Subcutaneous abdominal adipose tissue (tissue), 5 donors: ENCODE measurements at regions not wholly inside any gene's neighbourhood (a gene's known extent, or its start where the extent isn't known, plus 50 kb on each side); places are given as distances from the start of the nearest gene placed in this dataset.

ENCODE experiments used
- H3K27ac ChIP-seq: one replicate; pipeline ENCODE4 v1.7.0; 2013; ENCODE audit warnings: low read depth, mild to moderate bottlenecking, inconsistent platforms, low read length, moderate library complexity
- H3K27me3 ChIP-seq, 5 donors: one replicate each; pipeline ENCODE4 v1.7.0; 2013; ENCODE audit warnings: low read length in 5 of 5, inconsistent platforms in 1 of 5; ENCODE audit not compliant: control insufficient read depth in 5 of 5, insufficient read depth in 4 of 5
- H3K36me3 ChIP-seq, 5 donors: one replicate each; pipeline ENCODE4 v1.7.0; 2013; ENCODE audit warnings: low read length in 5 of 5; ENCODE audit not compliant: control insufficient read depth in 5 of 5, insufficient read depth in 5 of 5
- H3K4me1 ChIP-seq, 5 donors: one replicate each; pipeline ENCODE4 v1.7.0; 2013; ENCODE audit warnings: low read length in 5 of 5, mild to moderate bottlenecking in 3 of 5, moderate library complexity in 1 of 5; ENCODE audit not compliant: control insufficient read depth in 5 of 5, insufficient read depth in 5 of 5
- H3K4me3 ChIP-seq, 5 donors: one replicate each; pipeline ENCODE4 v1.7.0; 2013; ENCODE audit warnings: low read length in 5 of 5, low read depth in 1 of 5
- H3K9ac ChIP-seq, 5 donors: one replicate each; pipeline ENCODE4 v1.7.0; 2013; ENCODE audit warnings: low read length in 5 of 5, mild to moderate bottlenecking in 4 of 5, moderate library complexity in 3 of 5
- H3K9me3 ChIP-seq, 5 donors: one replicate each; pipeline ENCODE4 v1.7.0; 2013; ENCODE audit warnings: low read length in 5 of 5; ENCODE audit not compliant: control insufficient read depth in 5 of 5
- donor health status: healthy.
- donor health status: healthy.
- donor health status: healthy.
- donor health status: healthy.
- donor health status: healthy.

DNA sequence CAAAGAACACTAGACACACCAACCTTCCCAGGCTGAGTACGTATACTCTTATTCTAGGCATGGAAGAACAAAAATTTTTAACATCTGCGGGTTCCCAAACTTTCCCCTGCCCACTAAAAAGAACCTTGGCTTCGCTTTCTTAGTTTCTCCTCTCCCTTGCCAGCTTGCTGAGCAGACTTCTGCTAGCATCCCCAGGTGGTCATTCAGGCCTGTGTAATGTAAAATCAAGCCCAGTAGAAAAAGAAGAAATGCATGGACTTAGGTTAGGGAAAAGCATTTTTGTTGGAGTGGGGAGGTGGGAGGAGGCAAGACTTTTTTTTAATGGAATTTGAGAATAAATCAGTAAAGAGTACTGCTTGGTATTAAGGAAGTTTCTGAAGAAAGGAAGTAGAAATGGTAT is 331.0 kb upstream of the TLE4 start:
- Histone ChIP-seq H3K4me3 (no peak overlapping the region), H3K9ac (no peak overlapping the region), H3K36me3 (no peaks in the 10 kb centered on the region), H3K9me3 (no peaks in the 10 kb centered on the region), H3K4me1 (no peaks in the 10 kb centered on the region), H3K27me3 (no peaks in the 10 kb centered on the region), H3K27ac (no peak overlapping the region)

DNA sequence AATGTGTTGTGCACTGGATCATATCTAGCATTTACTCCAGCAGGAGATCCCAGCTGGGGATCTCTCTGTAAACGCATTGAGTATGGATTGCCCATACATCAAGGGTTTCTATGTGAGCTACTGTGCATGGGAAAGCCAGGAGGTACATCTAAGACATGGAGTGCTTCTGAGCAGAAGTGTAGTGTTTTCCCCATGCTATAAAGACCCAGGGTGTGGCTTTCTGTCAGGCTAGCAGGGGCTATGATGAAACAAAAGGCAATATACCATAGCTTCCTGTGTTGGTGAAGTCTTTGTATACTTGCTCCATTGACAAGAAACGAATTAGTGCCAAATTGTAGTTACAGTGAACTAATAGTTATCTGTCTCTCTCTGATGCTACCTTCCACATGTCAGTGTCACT is 329.3 kb upstream of the TLE4 start:
- H3K27ac ChIP-seq: no peak overlapping the region
- H3K27me3 ChIP-seq: no peaks in the 10 kb centered on the region
- H3K9me3 ChIP-seq: no peaks in the 10 kb centered on the region
- H3K9ac ChIP-seq: no peak overlapping the region
- H3K4me1 ChIP-seq: no peaks in the 10 kb centered on the region
- no peaks in the 10 kb centered on the region for H3K36me3 ChIP-seq
- H3K4me3 ChIP-seq: no peak overlapping the region

DNA sequence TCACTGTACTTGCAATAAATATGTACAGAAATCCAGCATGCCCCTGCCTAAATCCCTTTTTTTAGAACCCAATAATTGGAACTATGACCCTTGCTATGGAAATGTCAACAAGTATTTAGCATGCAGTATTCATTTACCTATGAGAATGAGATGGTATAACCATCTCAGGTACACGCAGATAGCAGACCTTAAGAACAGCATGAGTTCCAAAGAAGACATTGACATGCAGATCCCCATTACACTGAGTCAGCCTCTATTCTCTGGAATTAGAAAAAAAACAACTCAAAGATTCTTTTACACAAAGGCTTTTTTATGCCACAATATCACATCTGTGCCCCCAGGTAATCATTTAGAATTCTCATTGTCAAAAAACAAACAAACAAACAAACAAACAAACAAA is 325.6 kb upstream of the TLE4 start:
- Histone ChIP-seq H3K9me3 (no peaks in the 10 kb centered on the region), H3K4me3 (no peak overlapping the region), H3K27ac (no peak overlapping the region), H3K4me1 (no peaks in the 10 kb centered on the region), H3K36me3 (no peaks in the 10 kb centered on the region), H3K27me3 (no peaks in the 10 kb centered on the region), H3K9ac (no peak overlapping the region)

DNA sequence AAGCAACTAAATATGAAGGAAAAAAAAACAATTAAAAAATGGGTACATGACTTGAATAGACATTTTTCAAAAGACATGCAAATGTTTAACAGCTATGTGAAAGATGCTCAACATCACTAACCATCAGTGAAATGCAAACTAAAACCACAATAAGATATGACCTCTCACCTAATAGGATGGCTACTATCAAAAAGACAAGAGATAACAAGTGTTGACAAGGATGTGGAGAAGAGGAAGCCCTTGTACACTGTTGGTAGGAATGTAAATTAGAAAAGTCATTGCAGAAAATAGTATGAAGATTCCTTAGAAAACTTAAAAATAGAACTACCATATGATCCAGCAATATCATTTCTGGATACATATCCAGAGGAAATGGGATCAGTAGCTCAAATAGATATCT is 324.7 kb upstream of the TLE4 start:
- H3K36me3 ChIP-seq: no peaks in the 10 kb centered on the region
- H3K27me3 ChIP-seq: no peaks in the 10 kb centered on the region
- H3K9me3 ChIP-seq: no peaks in the 10 kb centered on the region
- no peaks in the 10 kb centered on the region for H3K4me1 ChIP-seq
- H3K4me3 ChIP-seq: no peak overlapping the region
- no peak overlapping the region for H3K9ac ChIP-seq
- H3K27ac ChIP-seq: no peak overlapping the region

DNA sequence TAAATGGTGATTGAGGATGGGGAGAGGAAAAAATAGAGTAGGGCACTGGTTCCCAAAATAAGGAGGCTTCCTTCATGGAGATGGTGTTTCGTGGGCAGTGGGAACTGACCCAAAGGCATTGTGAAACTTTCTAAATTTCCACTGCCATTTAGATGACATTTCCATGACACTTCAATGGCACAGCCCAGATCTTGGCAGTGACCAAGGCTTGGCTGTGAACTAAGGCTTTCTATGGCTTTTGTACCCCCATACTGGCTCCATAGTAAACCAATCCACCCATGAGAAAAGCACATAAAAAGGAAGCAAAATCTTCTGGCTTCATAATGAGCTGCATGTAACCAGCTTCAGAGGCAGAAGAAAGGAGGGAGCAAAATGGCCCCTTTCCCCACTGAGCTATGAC is 321.0 kb upstream of the TLE4 start:
- Histone ChIP-seq H3K4me3 (no peak overlapping the region), H3K36me3 (no peaks in the 10 kb centered on the region), H3K9me3 (no peaks in the 10 kb centered on the region), H3K9ac (no peak overlapping the region), H3K4me1 (no peaks in the 10 kb centered on the region), H3K27me3 (peaks cover 0 to 6% (median 0%) of the 10 kb centered on the region in 5 donors), H3K27ac (no peak overlapping the region)

DNA sequence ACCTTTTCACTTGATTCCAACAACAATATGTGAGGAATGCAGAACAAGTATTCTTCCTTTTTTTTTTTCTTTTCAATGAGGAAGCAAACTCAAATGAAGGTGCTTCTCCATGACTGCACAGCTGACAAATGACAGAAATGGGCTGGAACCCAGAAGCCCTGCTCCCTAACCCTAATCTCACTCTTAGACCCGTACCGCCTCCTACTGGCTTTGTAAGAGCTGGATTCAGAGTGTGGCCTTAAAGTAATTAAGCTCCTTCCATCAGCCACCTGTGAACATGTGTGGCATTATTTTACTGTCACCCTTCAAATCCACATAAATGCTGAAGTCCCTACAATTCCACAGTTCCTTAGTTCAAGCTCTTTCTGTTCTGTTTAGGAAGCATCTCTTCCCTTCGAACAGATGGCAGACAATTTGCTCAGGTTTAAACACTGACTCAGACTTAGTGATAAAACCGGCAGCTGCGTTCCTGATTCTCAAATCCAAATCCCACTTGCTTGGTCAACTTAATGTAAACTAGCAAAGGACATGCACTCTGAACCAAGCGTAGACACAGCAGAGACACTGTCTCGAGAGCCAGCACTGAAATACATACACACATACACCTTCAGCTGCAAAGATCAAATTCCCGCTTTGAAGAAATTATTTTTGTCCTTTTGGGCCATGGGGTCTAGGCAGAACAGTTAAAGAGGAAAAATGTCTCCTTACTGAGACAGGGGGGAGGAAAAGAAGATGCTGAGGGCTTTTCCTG is 316.7 kb upstream of the TLE4 start:
- no peak overlapping the region for H3K27ac ChIP-seq
- H3K9me3 ChIP-seq: no peaks in the 10 kb centered on the region

DNA sequence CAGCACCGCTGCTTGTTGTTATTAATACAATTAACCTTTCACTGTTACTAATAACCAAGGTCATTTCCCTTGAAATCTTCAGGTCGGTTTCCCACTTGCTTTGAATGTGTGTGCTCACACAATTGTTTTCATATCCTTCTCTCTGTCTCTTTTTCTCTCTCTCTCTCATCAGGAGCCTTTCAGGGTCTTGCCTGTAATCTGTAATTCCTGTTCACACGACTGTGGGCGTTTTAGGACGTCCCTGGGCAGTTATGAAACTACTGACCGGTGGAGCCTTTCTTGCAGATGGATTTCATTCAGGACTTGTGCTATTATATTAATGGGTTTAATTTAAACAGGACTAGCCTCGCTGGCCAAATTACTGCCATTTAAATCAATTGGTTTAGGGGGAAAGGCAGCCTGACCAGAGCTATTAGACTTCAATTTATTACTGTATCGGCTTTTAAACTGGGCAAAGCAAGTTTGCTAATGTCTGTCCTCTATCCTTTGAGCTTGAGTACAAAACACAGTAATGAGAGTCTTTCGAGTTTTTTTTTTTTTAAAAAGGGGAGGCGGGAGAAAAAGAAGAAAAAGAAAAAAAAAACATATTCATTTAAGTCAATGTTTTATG is 316.0 kb upstream of the TLE4 start:
- H3K9me3 ChIP-seq: no peaks in the 10 kb centered on the region
- no peak overlapping the region for H3K9ac ChIP-seq
- H3K27ac ChIP-seq: no peak overlapping the region
- H3K4me3 ChIP-seq: no peak overlapping the region
- no peaks in the 10 kb centered on the region for H3K36me3 ChIP-seq
- peaks cover 0 to 12% (median 3%) of the 10 kb centered on the region in 5 donors for H3K4me1 ChIP-seq
- H3K27me3 ChIP-seq: peaks cover 14 to 27% (median 17%) of the 10 kb centered on the region in 5 donors

More for the DNA sequence above, 316.7 kb upstream of the TLE4 start:
- no peak overlapping the region for H3K4me3 ChIP-seq
- H3K27me3 ChIP-seq: peaks cover 14 to 27% (median 17%) of the 10 kb centered on the region in 5 donors
- no peaks in the 10 kb centered on the region for H3K36me3 ChIP-seq
- peaks cover 0 to 12% (median 3%) of the 10 kb centered on the region in 5 donors for H3K4me1 ChIP-seq
- H3K9ac ChIP-seq: no peak overlapping the region

DNA sequence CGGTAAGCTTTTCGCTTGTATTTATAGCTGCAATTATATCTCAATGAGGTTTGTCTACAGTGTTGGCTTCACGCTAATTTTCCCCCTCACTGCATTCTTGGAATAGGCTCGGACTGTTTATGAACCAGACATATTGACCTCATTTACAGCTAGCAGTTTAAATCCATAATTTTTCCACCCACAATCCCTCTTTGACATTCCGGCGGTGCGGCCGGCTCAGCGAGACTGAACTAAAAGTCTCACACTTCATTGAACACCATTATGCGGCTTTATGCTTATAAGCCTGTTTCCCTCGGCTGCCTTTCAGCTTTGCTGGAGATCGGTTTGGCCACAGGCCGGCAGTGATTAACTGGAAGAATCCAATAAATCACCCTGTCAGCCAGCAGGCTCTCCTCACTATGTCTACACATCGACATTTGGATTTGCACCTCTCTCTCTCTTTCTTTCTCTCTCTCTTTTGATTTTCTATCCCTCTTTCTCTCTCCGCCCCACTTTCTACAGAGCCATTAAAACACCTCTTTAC is 315.0 kb upstream of the TLE4 start:
- Histone ChIP-seq H3K4me3 (peak overlapping the region in 1 of 5 donors; percentile 11), H3K4me1 (peaks cover 0 to 12% (median 3%) of the 10 kb centered on the region in 5 donors), H3K36me3 (no peaks in the 10 kb centered on the region), H3K27me3 (peaks cover 14 to 27% (median 17%) of the 10 kb centered on the region in 5 donors), H3K9me3 (no peaks in the 10 kb centered on the region), H3K9ac (no peak overlapping the region), H3K27ac (no peak overlapping the region)

DNA sequence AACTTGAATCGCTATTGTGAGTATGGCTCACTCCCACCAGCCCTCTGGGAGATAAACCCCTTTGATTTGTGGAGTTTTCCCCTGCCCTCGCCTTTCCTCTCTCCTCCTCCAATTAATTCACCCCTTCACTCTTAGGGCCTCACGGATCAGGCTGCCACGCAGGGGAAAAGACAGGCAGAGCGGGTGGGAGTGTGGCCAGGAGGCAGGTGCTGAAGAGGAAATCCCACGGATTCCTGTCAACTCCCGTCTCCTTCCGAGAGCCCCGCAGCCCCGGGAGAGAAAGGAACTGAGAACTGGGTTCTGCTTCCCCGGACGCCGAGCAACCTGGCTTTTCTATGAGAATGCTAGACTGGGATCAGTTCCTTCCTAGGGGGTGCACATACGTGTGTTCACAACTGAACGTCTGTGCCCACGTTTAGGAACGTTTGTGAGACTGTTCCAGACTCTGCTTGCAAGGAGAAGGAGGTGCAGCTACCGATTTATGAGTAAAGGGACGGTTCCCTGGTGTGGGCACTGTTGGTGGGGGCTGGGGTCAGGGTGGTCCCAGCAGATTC is 314.5 kb upstream of the TLE4 start:
- Histone ChIP-seq H3K27me3 (peaks cover 14 to 27% (median 17%) of the 10 kb centered on the region in 5 donors), H3K36me3 (no peaks in the 10 kb centered on the region), H3K27ac (no peak overlapping the region), H3K4me3 (no peak overlapping the region), H3K4me1 (peaks cover 0 to 12% (median 3%) of the 10 kb centered on the region in 5 donors), H3K9ac (no peak overlapping the region), H3K9me3 (no peaks in the 10 kb centered on the region)

DNA sequence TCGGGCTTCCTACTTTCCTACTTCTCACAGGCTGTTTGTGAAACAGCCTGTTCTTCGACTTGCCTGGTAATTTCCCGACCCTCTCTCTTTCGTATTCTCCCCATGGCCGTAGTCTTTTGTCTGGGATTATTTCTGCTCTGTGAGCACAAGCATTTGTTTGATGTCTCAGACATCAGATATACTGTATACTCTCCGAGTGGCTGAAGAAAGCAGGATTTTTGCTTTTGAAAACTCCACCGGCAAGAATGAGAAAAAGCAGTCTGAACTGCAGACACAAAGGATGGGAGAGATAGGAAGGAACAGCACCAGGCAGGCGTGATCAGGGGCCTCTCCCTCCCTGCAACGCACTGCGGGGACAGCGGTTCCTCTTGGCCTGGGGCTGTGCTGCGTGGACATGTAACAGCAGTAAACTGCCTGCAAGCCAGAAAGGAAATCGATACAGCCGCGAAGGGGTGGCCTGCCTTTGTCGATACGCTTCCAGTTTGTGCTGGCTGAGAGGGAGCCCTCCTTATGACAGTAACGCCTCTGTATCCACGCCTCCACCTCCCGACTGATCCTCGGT is 313.9 kb upstream of the TLE4 start:
- peaks cover 0 to under 1% (median 0%) of the 10 kb centered on the region in 5 donors for H3K9me3 ChIP-seq
- no peak overlapping the region for H3K4me3 ChIP-seq
- no peaks in the 10 kb centered on the region for H3K36me3 ChIP-seq
- no peak overlapping the region for H3K27ac ChIP-seq
- H3K9ac ChIP-seq: no peak overlapping the region
- peaks cover 0 to 12% (median 3%) of the 10 kb centered on the region in 5 donors for H3K4me1 ChIP-seq
- peaks cover 14 to 29% (median 17%) of the 10 kb centered on the region in 5 donors for H3K27me3 ChIP-seq
